Stimulated activated CD4-positive, alpha-beta T cell treated with anti-CD3 and anti-CD28 coated beads, Interleukin-15, amount 100 ng/mL, for 1 hour (primary cell): ENCODE measurements at regions not wholly inside any gene's neighbourhood (a gene's known extent, or its start where the extent isn't known, plus 50 kb on each side); places are given as distances from the start of the nearest gene placed in this dataset.
"Not testable (repeated sequence)": the region's sequence is repeated elsewhere in the genome, so short reads cannot be mapped to it uniquely, and the experiment has no call there.

Experiments used
- DNase-seq, 2 donors: peaks; one replicate each; pipeline ENCODE4 v3.0.0-alpha.2; 2020; ENCODE audit warnings: low read depth in 1 of 2, low spot score in 1 of 2

- not testable (repeated sequence) for DNase-seq
Measured at GRCh38 chr1:148279002-148279542, 127.0 kb upstream of the NBPF11 start.

DNA sequence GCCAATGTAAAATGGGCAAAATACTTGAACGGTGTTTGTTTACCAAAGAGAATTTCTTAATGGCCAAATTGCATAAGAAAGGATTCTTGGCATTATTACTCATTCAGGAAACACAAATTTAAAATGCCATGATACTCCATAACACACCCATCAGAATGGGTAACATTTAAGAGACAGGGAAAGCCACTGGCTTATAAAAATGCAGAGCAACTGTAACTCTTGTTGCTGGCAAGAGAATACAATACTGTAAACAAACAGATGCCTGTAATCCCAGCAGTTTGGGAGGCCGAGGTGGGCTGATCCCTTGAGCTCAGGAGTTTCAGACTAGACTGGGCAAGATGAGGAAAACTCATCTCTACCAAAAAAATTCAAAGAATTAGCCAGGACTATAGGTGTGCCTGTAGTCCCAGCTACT lies 125.8 kb upstream of the NBPF11 start:
- not testable (repeated sequence) for DNase-seq

GRCh38 chr1:148267066-148267465 lies 115.0 kb upstream of the NBPF11 start:
- not testable (repeated sequence) for DNase-seq

GRCh38 chr1:148264374-148265276 lies 112.5 kb upstream of the NBPF11 start:
- no peak for DNase-seq

- no peak for DNase-seq
Measured at GRCh38 chr1:148263906-148264255, 111.8 kb upstream of the NBPF11 start.

GRCh38 chr1:148263128-148263905 lies 111.2 kb upstream of the NBPF11 start:
- DNase-seq: peak; percentile 30 to 40

DNA sequence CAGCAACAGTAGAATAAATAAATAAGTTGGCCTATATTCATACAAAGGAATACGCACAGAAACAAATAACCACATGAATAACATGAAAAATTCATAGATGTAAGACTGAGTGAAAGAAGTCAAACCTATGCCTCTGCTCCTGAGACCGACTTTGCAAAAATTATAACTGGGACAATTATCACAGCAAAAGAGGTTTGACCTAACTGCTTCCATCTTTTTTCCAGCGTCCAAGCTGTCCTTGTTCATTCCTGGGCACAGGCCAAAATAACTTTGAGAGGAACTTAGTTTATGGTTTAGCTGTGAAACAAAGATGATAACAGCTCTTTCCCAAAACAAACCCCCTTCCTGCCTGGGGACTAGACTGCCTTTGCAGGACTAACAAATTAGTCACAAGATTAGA lies 109.6 kb upstream of the NBPF11 start:
- not testable (repeated sequence) for DNase-seq

GRCh38 chr1:148257886-148258285 lies 105.8 kb upstream of the NBPF11 start:
- not testable (repeated sequence) for DNase-seq

DNA sequence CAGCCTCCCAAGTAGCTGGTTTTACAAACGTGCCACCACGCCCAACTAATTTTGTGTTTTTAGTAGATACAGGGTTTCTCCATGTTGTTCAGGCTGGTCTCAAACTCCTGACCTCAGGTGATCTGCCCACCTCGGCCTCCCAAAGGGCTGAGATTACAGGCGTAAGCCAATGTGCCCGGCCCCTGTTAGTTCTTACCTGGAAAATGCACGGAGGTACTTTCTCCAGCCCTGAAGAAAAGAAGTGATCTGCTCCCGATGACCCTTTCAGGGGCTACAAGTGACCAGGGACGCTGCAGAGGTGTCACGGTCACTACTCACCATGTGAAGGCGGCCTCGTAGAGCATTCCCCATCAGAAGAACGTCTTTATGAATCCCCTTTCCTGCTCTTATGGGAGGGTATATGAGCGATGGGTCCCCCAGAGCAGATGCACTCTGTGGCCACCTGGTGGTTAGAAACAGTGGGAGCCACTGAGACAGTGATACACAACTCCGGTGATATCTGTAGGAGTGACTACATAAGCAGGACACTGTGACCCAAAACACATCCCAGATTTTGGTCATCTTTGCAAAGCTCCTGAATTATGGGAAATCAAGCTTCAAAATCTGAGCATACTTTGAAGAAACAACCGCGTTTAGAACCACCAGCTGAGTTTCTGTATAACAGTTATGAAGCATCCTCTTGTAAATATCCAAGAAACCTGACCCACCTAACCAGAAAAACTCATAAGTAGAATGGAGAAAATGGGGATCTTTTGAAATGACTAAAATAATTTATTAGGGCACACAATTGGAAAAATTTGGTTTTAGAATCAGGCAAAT lies 102.7 kb upstream of the NBPF11 start:
- not testable (repeated sequence) for DNase-seq

DNA sequence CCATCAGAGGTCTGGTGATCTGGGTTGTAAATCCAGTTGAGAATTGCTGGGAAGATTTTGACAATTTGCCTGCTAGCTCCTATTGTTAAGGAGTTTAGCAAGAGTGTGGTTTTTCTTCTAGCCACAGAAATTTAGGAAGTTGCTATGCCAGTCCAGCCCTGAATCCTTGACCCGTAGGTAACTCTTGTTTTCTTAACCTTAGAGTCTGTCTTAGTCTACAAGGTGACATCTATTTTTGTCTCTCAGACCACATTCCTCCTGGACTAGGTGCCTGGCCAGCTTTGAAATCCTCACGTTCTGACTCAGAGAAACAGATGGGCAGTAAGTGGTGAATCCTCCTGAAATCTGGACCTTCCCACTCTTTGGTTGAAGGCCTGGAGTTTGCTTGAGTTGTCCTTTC lies 101.7 kb upstream of the NBPF11 start:
- DNase-seq: not testable (repeated sequence)

GRCh38 chr1:148248798-148249197 lies 96.7 kb upstream of the NBPF11 start:
- DNase-seq: not testable (repeated sequence)

GRCh38 chr1:148246258-148246861 lies 94.3 kb upstream of the NBPF11 start:
- not testable (repeated sequence) for DNase-seq

GRCh38 chr1:148245843-148246242 lies 93.8 kb upstream of the NBPF11 start:
- DNase-seq: not testable (repeated sequence)

GRCh38 chr1:148245443-148245842 lies 93.4 kb upstream of the NBPF11 start:
- DNase-seq: not testable (repeated sequence)

- not testable (repeated sequence) for DNase-seq
Measured at GRCh38 chr1:148233250-148233649, 81.2 kb upstream of the NBPF11 start.

DNA sequence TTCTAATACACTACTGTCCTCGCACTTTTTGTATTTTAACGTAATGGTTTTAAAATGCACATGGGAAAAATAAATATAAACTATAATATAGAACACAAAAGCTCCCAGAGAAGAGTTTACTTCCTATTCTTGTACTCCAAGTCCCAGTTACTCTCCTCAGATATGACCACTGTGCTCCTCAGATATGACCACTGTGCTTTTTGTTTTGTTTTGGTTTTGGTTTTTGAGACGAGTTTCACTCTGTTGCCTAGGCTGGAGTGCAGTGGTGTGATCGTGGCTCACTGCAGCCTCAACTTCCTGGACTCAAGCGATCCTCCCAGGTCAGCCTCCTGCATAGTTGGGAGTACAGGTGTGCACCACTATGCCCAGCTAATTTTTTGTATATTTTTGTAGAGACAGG lies 76.8 kb upstream of the NBPF11 start:
- DNase-seq: not testable (repeated sequence)

- DNase-seq: not testable (repeated sequence)
Measured at GRCh38 chr1:148222399-148223159, 70.5 kb upstream of the NBPF11 start.

DNA sequence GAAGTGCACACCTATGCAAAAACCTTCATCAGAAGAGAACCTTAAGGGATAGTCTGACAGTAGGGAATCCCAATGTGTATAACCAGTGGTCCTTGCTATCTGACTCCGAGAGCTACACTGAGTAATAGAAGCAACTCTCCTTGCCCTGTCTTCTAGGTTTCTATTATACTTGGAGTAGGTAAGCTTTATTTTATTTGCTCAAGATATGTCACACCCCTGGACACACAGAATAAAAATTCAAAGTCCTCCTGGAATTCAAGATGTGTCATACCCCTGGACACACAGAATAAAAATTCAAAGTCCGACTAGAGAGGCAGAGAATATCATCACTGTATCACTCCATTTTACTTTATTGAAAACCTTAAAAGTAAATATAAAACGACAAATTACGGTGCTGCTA lies 69.5 kb upstream of the NBPF11 start:
- DNase-seq: not testable (repeated sequence)

DNA sequence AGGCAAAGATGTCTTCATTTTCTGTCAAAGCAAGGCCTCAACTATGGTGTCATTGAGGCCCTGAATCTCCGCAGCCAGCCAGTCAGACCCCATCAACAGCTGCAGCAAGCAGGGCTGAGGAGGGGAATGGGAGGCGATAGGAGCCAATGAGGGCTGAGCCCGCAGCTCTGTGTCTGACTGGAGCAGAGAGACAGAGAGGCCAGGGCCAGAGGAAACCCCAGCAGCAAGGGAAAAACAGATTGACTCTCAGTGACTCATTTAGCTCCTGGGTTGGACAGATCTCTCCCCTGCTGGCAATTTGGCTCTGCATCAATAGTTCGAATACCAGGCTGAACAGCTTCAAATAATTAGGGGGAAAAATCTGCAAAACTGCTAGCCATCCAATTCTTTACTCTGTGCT lies 67.1 kb upstream of the NBPF11 start:
- not testable (repeated sequence) for DNase-seq

DNA sequence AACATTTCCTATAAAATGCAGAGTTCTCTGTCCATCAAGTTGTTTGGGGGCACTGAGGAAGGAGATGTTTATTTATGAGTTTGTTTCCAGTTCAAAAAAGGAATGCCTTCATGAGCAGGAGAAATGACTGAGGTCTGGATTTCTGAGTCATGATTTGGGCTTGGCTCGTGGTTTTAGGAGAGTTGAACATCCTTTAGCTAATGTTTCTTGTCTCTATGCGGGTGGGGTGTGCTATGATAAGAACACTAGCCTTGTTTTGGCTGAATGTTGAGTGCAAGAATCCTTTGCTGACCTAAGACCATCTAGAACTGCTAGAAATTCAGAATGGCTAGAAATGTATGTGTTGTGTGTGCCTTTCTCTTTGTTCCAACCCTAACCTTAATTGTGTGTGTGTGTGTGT lies 59.1 kb upstream of the NBPF11 start:
- not testable (repeated sequence) for DNase-seq
